GM15510 (cell line): ENCODE measurements at regions not wholly inside any gene's neighbourhood (a gene's known extent, or its start where the extent isn't known, plus 50 kb on each side); places are given as distances from the start of the nearest gene placed in this dataset.

Experiments used
- POLR2A ChIP-seq: IDR thresholded peaks from 3 replicates; pipeline ENCODE4 v1.6.1; 2011; ENCODE audit warnings: borderline replicate concordance; ENCODE audit not compliant: insufficient read length; ENCODE audit errors: extremely low read depth

GRCh38 chr2:207413376-207413907, 116.3 kb upstream of the CREB1 start:
- no peak for TF ChIP-seq POLR2A

- no peak for TF ChIP-seq POLR2A
These were observed 113.7 kb upstream of the CREB1 start for GRCh38 chr2:207416111-207416510.

GRCh38 chr2:207416900-207417299, 112.9 kb upstream of the CREB1 start:
- TF ChIP-seq POLR2A, result no peak

- no peak for TF ChIP-seq POLR2A
These were observed 112.5 kb upstream of the CREB1 start for GRCh38 chr2:207417301-207417718.

GRCh38 chr2:207418419-207418818, 111.3 kb upstream of the CREB1 start:
- no peak for TF ChIP-seq POLR2A

GRCh38 chr2:207419331-207419730, 110.4 kb upstream of the CREB1 start:
- TF ChIP-seq POLR2A, result no peak

GRCh38 chr2:207421671-207422070, 108.1 kb upstream of the CREB1 start:
- TF ChIP-seq POLR2A, result no peak

GRCh38 chr2:207422380-207422779, 107.4 kb upstream of the CREB1 start:
- no peak for TF ChIP-seq POLR2A

- TF ChIP-seq POLR2A, result no peak
These were observed 105.9 kb upstream of the CREB1 start for GRCh38 chr2:207423886-207424285.

GRCh38 chr2:207427986-207428385, 101.8 kb upstream of the CREB1 start:
- TF ChIP-seq POLR2A, result no peak

- no peak for TF ChIP-seq POLR2A
These were observed 101.2 kb upstream of the CREB1 start for GRCh38 chr2:207428573-207428972.

- no peak for TF ChIP-seq POLR2A
These were observed 97.3 kb upstream of the CREB1 start for GRCh38 chr2:207432453-207432852.

GRCh38 chr2:207434306-207434705, 95.5 kb upstream of the CREB1 start:
- TF ChIP-seq POLR2A, result no peak

- no peak for TF ChIP-seq POLR2A
These were observed 94.8 kb upstream of the CREB1 start for GRCh38 chr2:207434899-207435465.

- no peak for TF ChIP-seq POLR2A
These were observed 92.6 kb upstream of the CREB1 start for GRCh38 chr2:207437136-207437523.

GRCh38 chr2:207437524-207438143, 92.1 kb upstream of the CREB1 start:
- no peak for TF ChIP-seq POLR2A
